HCT116 (cell line): ENCODE measurements at regions not wholly inside any gene's neighbourhood (a gene's known extent, or its start where the extent isn't known, plus 50 kb on each side); places are given as distances from the start of the nearest gene placed in this dataset.

Experiments
- ATAC-seq: fragments of 200-7000 bp; cut with Tn5 transposase; 2 replicates; pipeline ENCODE4 v1.9.1; 2020; ENCODE audit warnings: mild to moderate bottlenecking, moderate library complexity
- BruUV-seq: library from RNA; stranded (reverse); fragments of 400-500 nt; replicated peaks from 2 replicates; lab custom pipeline; 2021; lab: Mats Ljungman, UMichigan
- CTCF ChIA-PET: fragments of 300-600 bp; sonication (Branson Sonifier 250); formaldehyde crosslinking; loops from one replicate; lab custom pipeline; 2021; ENCODE audit warnings: antibody characterized with exemption; lab: Charles Lee
- POLR2A ChIA-PET: fragments of 300-600, 350-600 bp; sonication (Branson Sonifier 250); formaldehyde crosslinking; loops from one replicate; lab custom pipeline; 2021; ENCODE audit warnings: antibody characterized with exemption; lab: Charles Lee
- RAD21 ChIA-PET, 2 experiments: fragments of 300-600 bp; sonication (Branson Sonifier 250); formaldehyde crosslinking; loops; one replicate each; lab custom pipeline; 2023; ENCODE audit warnings: low total read pairs in 2 of 2; ENCODE audit not compliant: uncharacterized antibody in 2 of 2, unreplicated experiment in 2 of 2, low non-redundant PET in 1 of 2; lab: Charles Lee
- DNase-seq: peaks from one replicate; pipeline ENCODE4 v3.0.0-alpha.2; 2010; ENCODE audit warnings: low read depth, low spot score
- H2AFZ ChIP-seq: fragments of 200-600 bp; shearing (Covaris generic), sonication (generic); 2 replicates; pipeline ENCODE4 v1.6.1; 2017; ENCODE audit warnings: low read depth, mixed run types, mixed read lengths, antibody characterized with exemption, low read length; ENCODE audit not compliant: poor library complexity, severe bottlenecking
- H3K27ac ChIP-seq: 2 replicates; pipeline ENCODE4 v1.5.1; 2012; ENCODE audit warnings: low read depth, low read length
- H3K27me3 ChIP-seq: fragments of 200-600 bp; sonication (generic); 2 replicates; pipeline ENCODE4 v1.6.1; 2016; ENCODE audit warnings: mixed run types, low read length, mixed read lengths; ENCODE audit not compliant: insufficient read depth
- H3K36me3 ChIP-seq, 2 experiments: fragments of 200-500 bp in 1 of 2; fragments of 200-600 bp in 1 of 2; sonication (Bioruptor generic) in 1 of 2; sonication (generic) in 1 of 2; 2 replicates each; pipeline versions ENCODE4 v1.5.1 to v1.6.1; 2014 to 2016; ENCODE audit warnings: low read length in 2 of 2, inconsistent platforms in 1 of 2, mixed read lengths in 1 of 2, mixed run types in 1 of 2; ENCODE audit not compliant: insufficient read depth in 2 of 2, control insufficient read depth in 1 of 2
- H3K4me1 ChIP-seq, 2 experiments: fragments of 200-600 bp in 1 of 2; sonication (generic) in 1 of 2; 2 replicates each; pipeline versions ENCODE4 v1.5.1 to v1.6.1; 2012 to 2017; ENCODE audit warnings: low read length in 2 of 2, inconsistent platforms in 1 of 2, mild to moderate bottlenecking in 1 of 2, mixed read lengths in 1 of 2, mixed run types in 1 of 2, moderate library complexity in 1 of 2; ENCODE audit not compliant: insufficient read depth in 2 of 2, control insufficient read depth in 1 of 2
- H3K4me2 ChIP-seq: fragments of 200-600 bp; sonication (generic); 2 replicates; pipeline ENCODE4 v1.6.1; 2017; ENCODE audit warnings: mixed run types, low read length, mixed read lengths
- H3K4me3 ChIP-seq, 2 experiments: fragments of 200-600 bp in 1 of 2; sonication (generic) in 1 of 2; replicated peaks in 1 of 2; 2 replicates each; pipeline ENCODE4 v1.5.1; 2011 to 2016; ENCODE audit warnings: low read length in 2 of 2, control low read depth in 1 of 2, low read depth in 1 of 2, mild to moderate bottlenecking in 1 of 2, mixed read lengths in 1 of 2, mixed run types in 1 of 2
- H3K79me2 ChIP-seq: fragments of 200-600 bp; sonication (generic); 2 replicates; pipeline ENCODE4 v1.6.1; 2017; ENCODE audit warnings: mild to moderate bottlenecking, mixed run types, low read length, moderate library complexity, mixed read lengths; ENCODE audit not compliant: insufficient read depth
- H3K9ac ChIP-seq: fragments of 200-600 bp; sonication (generic); 2 replicates; pipeline ENCODE4 v1.6.1; 2016; ENCODE audit warnings: low read length, mixed read lengths
- H3K9me2 ChIP-seq: fragments of 200-600 bp; sonication (generic), shearing (Covaris generic); 2 replicates; pipeline ENCODE4 v1.6.1; 2017; ENCODE audit warnings: mixed run types, mild to moderate bottlenecking, moderate library complexity; ENCODE audit not compliant: insufficient read depth
- H3K9me3 ChIP-seq, 2 experiments: fragments of 200-500 bp in 1 of 2; fragments of 200-600 bp in 1 of 2; sonication (Bioruptor generic) in 1 of 2; sonication (generic) in 1 of 2; 2 replicates each; pipeline ENCODE4 v1.6.1; 2014 to 2017; ENCODE audit warnings: low read length in 2 of 2, mixed read lengths in 2 of 2, inconsistent platforms in 1 of 2, low read depth in 1 of 2, mild to moderate bottlenecking in 1 of 2, mixed run types in 1 of 2, moderate library complexity in 1 of 2; ENCODE audit not compliant: control insufficient read depth in 1 of 2, insufficient read depth in 1 of 2
- H4K20me1 ChIP-seq: fragments of 200-600 bp; sonication (generic), shearing (Covaris generic); 2 replicates; pipeline ENCODE4 v1.6.1; 2017; ENCODE audit warnings: mixed run types, mild to moderate bottlenecking, moderate library complexity; ENCODE audit not compliant: insufficient read depth
- ATF3 ChIP-seq: IDR thresholded peaks from 2 replicates; pipeline ENCODE4 v1.6.1; 2012
- CBX3 ChIP-seq: IDR thresholded peaks from 2 replicates; pipeline ENCODE4 v1.6.1; 2012; ENCODE audit warnings: low read depth
- EGR1 ChIP-seq: IDR thresholded peaks from 2 replicates; pipeline ENCODE4 v1.6.1; 2012; ENCODE audit warnings: low read depth
- ELF1 ChIP-seq: IDR thresholded peaks from 2 replicates; pipeline ENCODE4 v1.6.1; 2012; ENCODE audit warnings: low read depth, borderline replicate concordance
- EZH2 ChIP-seq: fragments of 200-600 bp; sonication (generic); IDR thresholded peaks from 2 replicates; pipeline ENCODE4 v1.6.1; 2017; ENCODE audit warnings: antibody characterized with exemption, mixed run types
- EZH2phosphoT487 ChIP-seq: fragments of 200-600 bp; IDR thresholded peaks from 2 replicates; pipeline ENCODE4 v1.6.1; 2018; ENCODE audit warnings: antibody characterized with exemption, borderline replicate concordance
- JUND ChIP-seq: IDR thresholded peaks from 2 replicates; pipeline ENCODE4 v1.6.1; 2012
- MAX ChIP-seq: IDR thresholded peaks from 2 replicates; pipeline ENCODE4 v1.6.1; 2012
- RAD21 ChIP-seq: IDR thresholded peaks from 2 replicates; pipeline ENCODE4 v1.6.1; 2012; ENCODE audit warnings: low read depth, mild to moderate bottlenecking
- REST ChIP-seq: IDR thresholded peaks from 2 replicates; pipeline ENCODE4 v1.6.1; 2012; ENCODE audit warnings: low read depth
- SIN3A ChIP-seq: IDR thresholded peaks from 2 replicates; pipeline ENCODE4 v1.6.1; 2012; ENCODE audit warnings: low read depth
- SP1 ChIP-seq: IDR thresholded peaks from 2 replicates; pipeline ENCODE4 v1.6.1; 2012; ENCODE audit warnings: low read depth
- SRF ChIP-seq: IDR thresholded peaks from 2 replicates; pipeline ENCODE4 v1.6.1; 2012; ENCODE audit warnings: low read depth
- TCF7L2 ChIP-seq: IDR thresholded peaks from 2 replicates; pipeline ENCODE4 v1.7.0; 2011; ENCODE audit warnings: borderline replicate concordance, inconsistent platforms; ENCODE audit not compliant: insufficient read depth, insufficient read length; ENCODE audit errors: extremely low read depth
- YY1 ChIP-seq: IDR thresholded peaks from 2 replicates; pipeline ENCODE4 v1.6.1; 2011; ENCODE audit warnings: low read length, low read depth, moderate library complexity, mild to moderate bottlenecking; ENCODE audit not compliant: insufficient replicate concordance; ENCODE audit errors: extremely low read depth
- ZBTB33 ChIP-seq: IDR thresholded peaks from 2 replicates; pipeline ENCODE4 v1.6.1; 2011; ENCODE audit warnings: mild to moderate bottlenecking, low read length, moderate library complexity; ENCODE audit not compliant: insufficient replicate concordance; ENCODE audit errors: extremely low read depth
- ZFX ChIP-seq: fragments of 450-650 bp; IDR thresholded peaks from 2 replicates; pipeline ENCODE4 v1.6.1; 2017
- ZNF274 ChIP-seq: fragments of 200-500 bp; sonication (Bioruptor generic); IDR thresholded peaks from 2 replicates; pipeline ENCODE4 v1.6.1; 2014; ENCODE audit warnings: mild to moderate bottlenecking, low read depth, low read length, inconsistent platforms
- intact Hi-C: fragments of 100-400 bp; cut with micrococcal nuclease; formaldehyde crosslinking; loops from 2 replicates; pipeline ENCODE4 v1.10.0; 2022

GRCh38 chr2:19247186-19247585 lies 111.2 kb downstream of the OSR1 start:
- Histone ChIP-seq H3K4me2 (no peak overlapping the region), H3K9me3 (no peaks in the 10 kb centered on the region), H3K27ac (no peak overlapping the region), H3K9ac (no peak overlapping the region), H3K4me1 (no peaks in the 10 kb centered on the region), H4K20me1 (no peaks in the 10 kb centered on the region), H2AFZ (no peak overlapping the region), H3K36me3 (no peaks in the 10 kb centered on the region), H3K9me2 (no peaks in the 10 kb centered on the region), H3K27me3 (no peaks in the 10 kb centered on the region), H3K79me2 (no peaks in the 10 kb centered on the region), H3K4me3 (no peak overlapping the region)
- CTCF ChIA-PET: no interaction called here
- BruUV-seq: no TSS peak
- POLR2A ChIA-PET: no interaction called here
- ATAC-seq (no peak), DNase-seq (no peak)
- RAD21 ChIA-PET: no interaction called here
- intact Hi-C loops: no loop called here
- TF ChIP-seq ELF1 (no peak), EGR1 (no peak), YY1 (no peak), TCF7L2 (no peak), ATF3 (no peak), ZNF274 (no peak), SRF (no peak), ZFX (no peak), SIN3A (no peak), JUND (no peak), ZBTB33 (no peak), REST (no peak), RAD21 (no peak), EZH2 (no peak), EZH2phosphoT487 (no peak), CBX3 (no peak), SP1 (no peak), MAX (no peak)
